Skeletal muscle cell (primary cell): ENCODE measurements at regions not wholly inside any gene's neighbourhood (a gene's known extent, or its start where the extent isn't known, plus 50 kb on each side); places are given as distances from the start of the nearest gene placed in this dataset.

Experiments
- DNase-seq: peaks from one replicate; pipeline ENCODE4 v3.0.0-alpha.2; 2010; ENCODE audit warnings: low read depth
- H3K4me3 ChIP-seq: 2 replicates; pipeline ENCODE4 v1.5.1; 2011; ENCODE audit warnings: low read depth, mild to moderate bottlenecking, control low read depth, low read length, moderate library complexity

GRCh38 chr10:9209105-9209798 lies 1154.8 kb downstream of the GATA3 start:
- DNase-seq = peak; percentile 9
- no peak overlapping the region for H3K4me3 ChIP-seq

GRCh38 chr10:9211228-9211627 lies 1156.7 kb downstream of the GATA3 start:
- DNase-seq = no peak

DNA sequence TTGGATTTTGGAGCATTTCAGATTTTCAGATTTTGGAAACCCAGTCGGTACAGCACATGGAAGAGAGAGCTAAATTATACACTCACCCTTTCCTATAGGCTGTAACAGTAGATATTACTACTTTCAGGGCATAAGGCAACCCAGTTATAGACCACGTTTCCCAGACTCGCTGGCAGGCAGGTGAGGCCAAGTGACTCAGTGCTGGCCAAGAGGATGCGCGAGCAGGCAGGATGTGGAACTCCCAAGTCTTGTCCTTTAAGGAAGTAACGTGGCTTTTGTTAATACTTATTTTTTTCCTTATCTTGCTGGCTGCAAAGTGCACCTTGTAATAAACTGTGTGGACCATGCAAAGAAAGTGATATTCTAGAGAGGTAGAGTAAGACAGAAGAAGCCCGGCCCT lies 1160.1 kb downstream of the GATA3 start:
- DNase-seq = no peak
- H3K4me3 ChIP-seq = no peak overlapping the region

More at GRCh38 chr10:9211228-9211627, 1156.7 kb downstream of the GATA3 start:
- H3K4me3 ChIP-seq = no peak overlapping the region

DNA sequence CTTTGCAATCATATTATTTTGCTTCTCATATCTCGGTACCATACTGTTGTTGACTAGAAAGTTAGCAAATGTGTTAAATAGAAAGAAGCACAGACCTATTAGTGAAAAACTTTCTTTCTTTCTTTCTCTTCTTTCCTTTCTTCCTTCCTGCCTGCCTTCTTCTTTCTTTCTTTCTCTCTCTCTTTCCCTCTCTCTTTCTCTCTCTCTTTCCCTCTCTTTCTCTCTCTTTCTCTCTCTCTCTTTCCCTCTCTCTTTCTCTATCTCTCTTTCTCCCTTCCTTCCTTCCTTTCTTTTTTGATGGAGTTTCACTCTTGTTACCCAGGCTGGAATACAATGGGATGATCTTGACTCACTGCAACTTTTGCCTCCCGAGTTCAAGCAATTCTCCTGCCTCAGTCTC lies 1160.6 kb downstream of the GATA3 start:
- no peak overlapping the region for H3K4me3 ChIP-seq
- no peak for DNase-seq

- DNase-seq = no peak
Observed at GRCh38 chr10:9219860-9220259, 1165.4 kb downstream of the GATA3 start.

DNA sequence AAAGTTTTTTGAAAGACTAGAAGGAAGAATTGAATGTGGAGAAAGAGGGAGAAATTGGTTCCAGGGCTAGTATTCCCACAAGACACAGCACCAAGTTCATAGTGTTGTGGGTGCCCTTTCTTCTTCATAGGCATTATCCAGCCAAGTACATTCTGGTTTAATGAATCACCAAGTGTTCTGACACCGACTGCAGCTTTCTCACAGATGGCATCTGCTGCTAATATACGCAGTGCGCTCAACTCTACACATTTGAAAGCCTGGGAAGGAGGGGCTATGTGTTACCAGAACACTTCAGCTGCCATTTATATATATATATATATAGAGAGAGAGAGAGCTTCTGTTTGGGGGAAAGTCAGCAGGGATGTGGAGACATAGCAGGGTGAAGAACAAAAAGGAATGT lies 1168.4 kb downstream of the GATA3 start:
- no peak overlapping the region for H3K4me3 ChIP-seq
- peak; percentile 38 for DNase-seq

More at GRCh38 chr10:9219860-9220259, 1165.4 kb downstream of the GATA3 start:
- H3K4me3 ChIP-seq = no peak overlapping the region

GRCh38 chr10:9227679-9228365 lies 1173.3 kb downstream of the GATA3 start:
- no peak for DNase-seq
- no peak overlapping the region for H3K4me3 ChIP-seq

DNA sequence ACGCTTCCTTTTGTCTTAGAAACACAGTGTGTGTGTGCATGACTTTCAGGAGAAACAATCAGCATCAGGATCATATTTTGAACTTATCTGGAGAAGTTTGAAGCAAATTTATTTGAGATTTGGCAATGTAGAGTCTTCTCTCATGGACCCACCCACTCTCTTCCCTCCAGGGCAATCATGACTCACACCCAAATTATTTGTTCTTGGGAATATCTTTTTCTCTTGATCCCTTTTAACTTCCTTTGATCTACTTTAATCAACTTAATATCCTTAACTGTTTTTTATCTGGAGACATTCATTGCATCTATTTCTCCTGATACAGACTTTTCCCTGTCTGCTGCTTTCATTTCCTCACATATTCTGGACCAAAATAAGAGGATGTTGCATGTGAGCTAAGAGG lies 1174.3 kb downstream of the GATA3 start:
- DNase-seq = no peak
- H3K4me3 ChIP-seq = no peak overlapping the region

GRCh38 chr10:9229702-9230244 lies 1175.3 kb downstream of the GATA3 start:
- no peak overlapping the region for H3K4me3 ChIP-seq
- no peak for DNase-seq

DNA sequence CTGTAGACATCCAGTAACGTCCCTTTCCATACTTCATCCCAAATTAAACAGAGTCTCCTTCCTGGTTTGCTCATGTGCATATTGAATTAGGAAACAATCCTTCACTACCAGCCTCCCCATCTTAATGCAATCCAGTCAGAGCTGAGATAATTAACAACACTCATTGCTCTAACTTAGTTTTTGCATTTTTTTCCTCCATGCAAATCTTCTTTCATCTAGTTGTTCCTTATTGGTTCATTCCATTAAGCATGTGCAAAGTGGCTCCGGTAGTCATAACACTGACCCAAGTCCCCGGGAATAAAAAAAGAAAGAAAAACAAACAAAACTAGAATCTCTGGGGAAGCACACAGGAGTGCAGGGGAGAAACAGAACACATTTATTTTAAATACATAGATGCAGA lies 1176.1 kb downstream of the GATA3 start:
- no peak for DNase-seq
- H3K4me3 ChIP-seq = no peak overlapping the region

DNA sequence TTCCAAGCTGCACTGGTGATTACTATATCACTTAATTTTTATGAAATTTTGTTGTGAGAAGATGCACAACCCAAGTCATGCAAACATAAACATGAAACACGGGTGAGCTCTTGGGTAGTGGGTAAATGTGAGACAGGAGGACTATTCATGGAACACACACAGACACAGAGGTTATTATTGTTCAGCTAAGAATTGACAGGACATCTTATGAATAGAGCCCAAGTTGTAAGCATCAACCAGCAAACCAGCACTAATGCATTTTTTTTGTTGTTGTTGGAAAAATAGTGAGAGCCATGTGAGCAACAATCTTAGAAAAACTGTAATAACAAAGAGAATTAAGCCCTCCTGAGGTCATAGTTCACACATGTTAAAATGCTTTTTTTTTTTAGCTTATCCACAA lies 1179.7 kb downstream of the GATA3 start:
- H3K4me3 ChIP-seq = no peak overlapping the region
- no peak for DNase-seq

GRCh38 chr10:9238041-9238440 lies 1183.6 kb downstream of the GATA3 start:
- no peak for DNase-seq

GRCh38 chr10:9239298-9239697 lies 1184.8 kb downstream of the GATA3 start:
- DNase-seq = no peak
- no peak overlapping the region for H3K4me3 ChIP-seq

More at GRCh38 chr10:9238041-9238440, 1183.6 kb downstream of the GATA3 start:
- no peak overlapping the region for H3K4me3 ChIP-seq

GRCh38 chr10:9243941-9244411 lies 1189.5 kb downstream of the GATA3 start:
- no peak overlapping the region for H3K4me3 ChIP-seq
- no peak for DNase-seq

GRCh38 chr10:9244864-9245263 lies 1190.4 kb downstream of the GATA3 start:
- no peak for DNase-seq
- no peak overlapping the region for H3K4me3 ChIP-seq

DNA sequence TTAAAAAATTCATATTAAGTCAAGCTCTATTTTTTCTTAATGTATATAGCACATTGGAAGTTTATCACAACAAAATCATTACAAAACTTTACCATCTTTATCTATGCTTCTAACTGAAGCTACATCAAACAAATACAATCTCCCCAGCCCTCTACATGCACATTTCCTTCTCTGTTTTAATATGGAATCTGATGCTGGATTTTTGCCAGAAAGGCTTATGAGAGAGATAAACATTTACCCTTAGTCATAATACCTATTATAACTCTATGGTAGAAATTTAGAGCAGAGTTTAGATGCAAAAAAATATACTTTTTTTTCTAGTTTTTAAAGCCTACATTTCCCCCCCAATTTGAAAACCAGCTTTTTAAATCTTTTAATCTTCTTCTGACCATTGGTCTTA lies 1198.6 kb downstream of the GATA3 start:
- peak; percentile 3 for DNase-seq
- H3K4me3 ChIP-seq = no peak overlapping the region

DNA sequence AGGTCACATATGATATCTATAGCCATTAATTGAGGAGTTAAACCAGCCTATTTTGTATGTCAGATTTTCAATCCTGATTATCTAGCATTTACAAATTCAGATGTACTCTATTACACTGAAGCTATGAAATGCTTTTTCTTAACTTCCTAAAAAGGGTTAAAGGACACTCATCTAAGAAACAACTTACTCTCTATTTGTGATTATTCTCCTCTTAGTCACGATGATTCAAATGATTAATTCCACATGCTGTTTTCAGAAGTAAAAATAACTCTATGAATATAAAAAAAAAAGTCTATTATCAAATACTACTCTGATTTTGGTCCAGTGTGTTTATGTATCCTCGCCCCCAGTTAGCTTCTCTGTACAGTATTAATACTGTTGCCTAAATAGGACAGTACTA lies 1199.9 kb downstream of the GATA3 start:
- peak; percentile 16 for DNase-seq
- H3K4me3 ChIP-seq = no peak overlapping the region

DNA sequence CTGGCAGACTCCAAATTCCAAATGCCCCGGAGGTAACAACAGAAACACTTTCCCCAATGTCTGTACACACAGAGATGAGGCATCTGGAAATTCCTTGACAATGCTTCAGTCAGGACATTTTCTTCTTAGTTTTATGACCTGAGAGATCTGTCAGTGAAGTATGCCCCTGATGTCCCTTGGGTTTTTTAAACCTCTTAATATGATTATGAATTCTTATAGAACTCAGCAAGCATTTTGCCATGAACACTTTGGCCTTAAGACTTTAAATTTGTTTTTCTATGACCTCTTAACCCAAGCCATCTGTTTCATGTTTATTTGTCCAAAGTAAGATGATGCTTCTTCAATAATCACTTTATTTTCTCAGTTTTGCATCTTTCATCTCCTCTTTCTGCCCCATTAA lies 1206.2 kb downstream of the GATA3 start:
- no peak overlapping the region for H3K4me3 ChIP-seq
- DNase-seq = no peak

DNA sequence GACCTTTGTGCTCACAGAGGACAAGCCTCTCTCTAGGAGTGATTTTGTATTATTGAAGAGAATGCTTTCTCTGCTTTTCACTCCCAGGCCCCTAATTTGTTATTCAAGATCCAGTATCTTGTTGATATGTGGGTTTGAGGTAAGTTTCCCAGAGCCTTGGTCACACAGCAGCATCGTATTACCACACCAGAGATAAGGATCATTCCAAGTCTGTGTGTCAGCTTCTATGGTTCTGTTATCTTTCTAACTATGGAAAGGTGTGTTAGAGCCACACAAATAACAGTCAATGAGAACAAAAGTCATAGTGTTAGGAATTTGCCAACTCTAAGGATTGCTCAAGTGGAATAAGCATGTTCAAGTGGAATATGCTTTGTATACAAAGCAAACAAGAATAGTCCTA lies 1208.3 kb downstream of the GATA3 start:
- no peak overlapping the region for H3K4me3 ChIP-seq
- DNase-seq = no peak

DNA sequence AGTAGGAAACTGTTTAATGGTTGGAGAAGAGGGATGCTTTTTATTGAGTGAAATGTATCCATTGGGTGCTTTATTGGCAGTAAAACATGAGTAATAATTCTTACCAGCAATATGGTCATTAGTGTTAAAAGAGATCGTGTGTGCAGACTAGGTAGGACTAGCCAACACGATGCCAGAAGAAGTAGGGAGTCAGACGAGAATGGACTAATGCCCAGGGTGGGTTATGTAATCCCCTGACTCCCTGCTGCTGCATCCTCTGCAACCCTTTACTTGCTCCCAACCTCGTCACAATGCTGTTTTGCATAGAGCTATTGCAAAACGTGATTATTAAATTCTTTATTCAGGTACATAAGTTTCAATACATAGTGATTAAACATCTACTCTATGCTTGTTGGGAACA lies 1213.7 kb downstream of the GATA3 start:
- H3K4me3 ChIP-seq = no peak overlapping the region
- no peak for DNase-seq
